Urothelium cell line (cell line): ENCODE measurements at regions not wholly inside any gene's neighbourhood (a gene's known extent, or its start where the extent isn't known, plus 50 kb on each side); places are given as distances from the start of the nearest gene placed in this dataset.

ENCODE experiments used
- DNase-seq: peaks from one replicate; pipeline ENCODE4 v3.0.0; 2011; ENCODE audit warnings: low spot score, mixed read lengths
- FAIRE-seq: peaks from 2 replicates; lab custom pipeline; 2011; peaks lifted over from hg19 to GRCh38; lab: Jason Lieb, UNC

GRCh38 chr13:22211876-22212275 lies 541.0 kb downstream of the FGF9 start:
- no peak for FAIRE-seq
- DNase-seq: no peak

DNA sequence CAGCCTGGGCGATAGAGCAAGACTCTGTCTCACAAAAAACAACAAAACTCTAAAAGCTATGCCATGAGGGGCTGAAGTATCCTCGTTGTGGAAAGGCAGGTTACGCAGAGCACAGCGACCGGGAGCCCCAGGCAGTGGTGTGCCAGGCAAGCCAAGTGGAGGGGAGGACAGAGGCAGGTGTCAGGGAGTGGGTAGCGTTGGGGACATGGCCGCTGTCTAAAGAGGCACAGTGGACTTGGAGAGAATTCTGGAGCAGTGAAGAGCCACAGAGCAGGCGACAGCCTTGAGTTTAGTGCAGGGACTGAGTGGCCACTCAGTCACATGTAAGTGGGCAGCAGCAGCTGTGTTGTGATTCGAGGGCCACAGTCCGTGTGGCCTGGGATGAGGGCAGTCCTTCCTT lies 541.7 kb downstream of the FGF9 start:
- FAIRE-seq: no peak
- no peak for DNase-seq

- FAIRE-seq (no peak), DNase-seq (no peak)
These were observed 543.3 kb downstream of the FGF9 start for GRCh38 chr13:22214184-22214583.

DNA sequence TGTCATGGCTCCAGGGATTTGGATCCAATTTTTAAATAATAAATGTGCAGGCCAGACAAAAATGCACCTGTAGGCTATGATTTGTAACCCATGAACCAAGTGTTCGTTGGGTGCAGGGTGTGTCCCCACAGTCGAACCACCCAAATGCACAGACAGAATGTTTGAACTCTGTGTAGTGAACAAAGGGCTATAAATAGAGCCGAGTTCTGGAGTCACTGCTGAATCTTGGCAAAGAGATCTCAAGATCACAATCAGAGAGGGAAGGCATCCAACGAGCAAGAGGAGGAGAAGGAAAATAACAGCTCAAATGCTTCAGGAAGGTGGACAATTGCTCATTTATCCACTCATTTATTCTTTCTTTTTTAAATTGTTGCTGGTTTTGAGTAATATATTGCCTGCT lies 547.9 kb downstream of the FGF9 start:
- FAIRE-seq (no peak), DNase-seq (no peak)

DNA sequence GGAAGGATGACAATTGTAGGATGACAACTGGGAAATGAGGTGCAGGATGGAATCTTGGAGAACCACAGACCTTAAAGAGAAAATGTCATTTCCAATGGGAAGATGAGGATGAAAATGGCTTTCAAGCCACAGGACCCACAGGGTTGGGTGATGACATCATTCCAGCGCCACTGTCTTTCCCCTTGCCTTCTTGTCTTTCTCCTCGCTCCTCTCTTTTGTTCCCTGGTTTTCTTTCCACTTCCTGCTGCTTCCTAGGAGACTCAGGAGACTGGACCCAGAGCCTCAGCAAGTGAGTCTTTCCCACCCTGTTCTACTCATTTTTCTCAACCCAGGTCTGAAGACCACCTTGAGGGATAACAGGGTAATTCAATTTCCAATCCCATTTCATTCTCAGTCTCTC lies 548.8 kb downstream of the FGF9 start:
- FAIRE-seq (no peak), DNase-seq (no peak)

- no peak for FAIRE-seq
- DNase-seq: no peak
These were observed 549.6 kb downstream of the FGF9 start for GRCh38 chr13:22220151-22221135.

GRCh38 chr13:22223411-22223810 lies 552.5 kb downstream of the FGF9 start:
- no peak for DNase-seq
- no peak for FAIRE-seq

DNA sequence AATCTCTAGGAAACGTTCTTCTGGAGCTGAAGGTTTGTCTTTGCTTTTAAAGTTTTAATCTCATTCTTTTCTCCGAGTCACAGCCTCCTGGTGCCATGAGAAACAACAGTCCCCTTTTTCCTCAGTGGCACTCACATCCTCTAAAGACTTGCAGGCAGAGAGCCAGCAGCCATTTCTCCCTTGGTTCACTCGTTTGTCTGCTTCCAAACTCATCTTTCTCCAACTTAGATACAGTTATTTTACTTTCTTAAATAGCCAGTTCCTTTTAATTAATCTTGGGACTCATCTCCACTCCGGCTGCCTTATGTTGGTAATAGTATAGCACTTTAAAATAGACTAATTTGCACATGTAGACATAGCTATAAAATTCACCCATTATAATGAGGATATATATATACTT lies 555.2 kb downstream of the FGF9 start:
- DNase-seq (no peak), FAIRE-seq (no peak)

DNA sequence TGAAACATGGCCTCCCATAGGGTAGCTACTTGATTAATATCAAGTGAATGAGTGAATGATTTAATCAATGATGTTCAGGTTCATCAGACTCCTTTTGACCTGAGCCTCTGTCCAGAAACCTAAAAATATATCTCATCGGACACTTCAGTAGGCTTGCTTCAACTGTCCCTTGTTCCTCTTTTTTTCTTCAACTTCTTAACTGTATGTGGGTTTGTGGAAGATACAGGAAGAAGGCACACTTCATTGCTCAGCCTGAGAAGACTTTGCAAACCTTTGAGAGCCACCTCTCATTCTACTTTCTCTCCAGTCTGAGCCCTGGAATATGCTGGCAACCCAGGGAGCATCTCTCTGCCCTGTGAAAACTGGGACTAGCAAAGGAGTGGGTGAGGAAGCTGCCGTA lies 557.0 kb downstream of the FGF9 start:
- FAIRE-seq (no peak), DNase-seq (no peak)

- FAIRE-seq (no peak), DNase-seq (no peak)
These were observed 559.0 kb downstream of the FGF9 start for GRCh38 chr13:22229916-22230315.

DNA sequence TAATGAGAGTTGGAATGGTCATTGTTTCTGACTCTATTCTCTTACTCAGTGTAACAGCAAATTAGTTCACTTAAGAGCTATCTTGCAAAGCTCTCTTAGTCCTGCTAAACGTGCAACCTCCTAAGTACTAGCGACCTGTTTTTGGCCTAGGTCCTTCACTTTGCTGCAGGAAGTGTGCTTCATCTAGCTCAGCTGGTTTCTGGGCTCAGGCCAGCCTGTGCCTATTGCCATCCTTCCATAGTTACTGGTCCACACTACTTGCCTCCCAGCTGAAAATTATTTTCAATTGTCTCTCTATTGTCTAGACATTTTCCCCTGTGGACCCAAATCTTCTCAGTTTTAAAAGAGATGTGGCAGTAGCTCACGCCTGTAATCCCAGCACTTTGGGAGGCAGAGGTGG lies 561.3 kb downstream of the FGF9 start:
- DNase-seq (no peak), FAIRE-seq (no peak)

DNA sequence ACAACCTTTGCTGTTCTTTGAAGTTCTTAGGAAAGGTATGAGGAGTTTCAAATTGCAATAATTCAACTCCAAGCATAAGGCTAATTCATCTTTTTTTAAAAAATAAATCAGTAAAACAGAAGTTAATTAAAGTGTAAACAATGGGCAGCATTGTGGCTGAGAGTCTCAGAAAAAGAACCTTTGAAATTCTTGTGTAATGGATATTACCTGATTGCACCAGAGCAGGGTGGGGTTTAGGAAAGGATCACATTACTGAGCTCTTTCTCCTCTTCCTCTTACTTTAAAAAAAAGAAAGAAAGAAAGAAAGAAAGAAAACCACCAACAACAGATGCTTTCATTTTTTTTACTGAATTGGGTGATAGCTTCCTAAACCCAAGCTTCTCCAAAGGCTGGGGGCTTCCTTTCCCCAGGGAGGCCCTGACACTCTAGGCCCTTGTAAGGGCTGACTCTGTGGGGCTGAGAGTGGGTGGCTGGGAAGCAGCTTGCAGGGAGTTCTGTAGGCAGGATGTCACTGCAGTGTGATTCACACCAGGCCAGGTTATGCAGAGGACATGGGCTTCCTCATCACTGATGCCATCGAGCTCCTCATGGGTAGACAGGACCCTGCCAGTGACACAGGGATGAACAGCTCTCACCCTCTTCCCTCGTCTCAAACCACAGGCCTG lies 564.5 kb downstream of the FGF9 start:
- FAIRE-seq (no peak), DNase-seq (peak; percentile 8)

- FAIRE-seq (no peak), DNase-seq (no peak)
These were observed 565.0 kb downstream of the FGF9 start for GRCh38 chr13:22235950-22236290.

DNA sequence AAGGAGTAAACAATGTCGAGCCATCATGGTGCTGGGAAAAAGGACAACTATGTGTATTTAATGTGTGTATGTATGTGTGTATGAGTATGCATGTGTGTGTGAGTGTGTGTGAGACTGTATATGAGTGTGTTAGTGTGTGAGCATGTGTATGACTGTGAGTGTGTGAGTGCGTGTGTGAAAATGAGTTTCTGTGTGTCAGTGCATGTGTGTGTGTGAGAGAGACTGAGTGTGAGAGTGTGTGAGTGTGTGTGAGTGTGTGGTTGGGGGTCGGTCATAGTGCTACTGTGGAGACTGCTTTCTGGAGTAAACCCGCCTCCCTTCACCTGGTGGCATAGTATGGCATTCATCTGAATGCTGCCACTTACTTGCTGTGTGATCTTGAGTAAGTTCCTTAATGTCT lies 567.4 kb downstream of the FGF9 start:
- DNase-seq (no peak), FAIRE-seq (no peak)

- FAIRE-seq (no peak), DNase-seq (no peak)
These were observed 569.8 kb downstream of the FGF9 start for GRCh38 chr13:22240716-22241115.

DNA sequence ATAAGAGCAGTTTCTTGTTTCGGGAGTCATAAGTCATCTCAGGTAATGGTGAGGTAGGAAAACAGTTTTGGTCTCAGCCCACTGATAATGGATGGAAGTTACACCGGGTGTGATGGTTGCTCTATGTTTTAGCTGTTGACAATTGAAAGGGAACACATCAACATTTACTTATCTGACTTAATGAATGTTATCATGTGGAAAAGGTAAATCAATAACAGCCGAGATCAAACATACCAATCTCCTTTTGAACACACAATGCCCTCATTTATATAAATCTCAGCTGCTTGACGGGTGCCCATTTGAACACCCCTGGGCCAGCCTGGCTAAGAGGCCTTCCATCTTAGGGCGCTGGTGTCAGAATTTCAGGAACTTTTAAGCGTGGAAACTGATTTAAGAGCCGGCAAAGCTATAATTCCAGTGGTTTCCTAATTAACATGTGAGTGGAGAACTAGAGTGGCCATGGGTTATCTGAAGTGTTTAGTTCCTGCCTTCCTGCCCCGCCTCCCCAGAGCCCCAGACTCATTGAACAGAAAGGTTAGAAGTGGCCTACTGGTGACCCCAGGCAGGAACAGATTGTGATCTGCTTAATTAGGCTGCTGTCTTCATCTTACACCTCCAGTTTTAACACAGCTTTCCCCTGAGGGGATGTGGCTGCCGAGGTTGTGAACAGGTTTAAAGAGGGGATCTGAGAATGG lies 572.7 kb downstream of the FGF9 start:
- no peak for FAIRE-seq
- no peak for DNase-seq

DNA sequence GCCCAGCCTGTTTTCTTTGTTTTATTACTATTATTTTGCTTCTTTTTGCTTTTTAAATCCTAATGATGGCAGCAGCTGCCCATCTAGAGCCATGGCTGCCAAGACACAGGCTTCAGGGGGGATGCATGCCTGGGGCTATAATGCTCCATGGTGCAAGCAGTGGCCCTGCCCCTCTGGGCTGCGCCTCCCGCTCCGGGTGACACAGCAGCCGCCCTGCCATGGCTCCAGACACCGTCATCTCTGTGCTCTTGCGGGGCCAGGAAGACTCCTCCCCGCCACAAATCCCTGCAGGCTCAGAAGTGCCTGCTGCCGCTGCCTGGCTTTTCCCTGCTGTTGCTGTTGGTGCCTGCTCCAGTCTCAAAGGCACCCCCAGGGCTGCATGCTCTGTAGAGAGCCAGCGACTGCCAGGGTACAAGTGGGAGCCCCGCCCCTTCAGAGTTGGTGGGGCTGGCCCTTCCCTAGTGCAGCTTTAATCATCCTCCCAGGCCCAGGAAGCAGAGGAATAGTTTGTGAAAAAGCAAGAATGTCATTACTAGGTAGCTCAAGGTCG lies 581.5 kb downstream of the FGF9 start:
- FAIRE-seq: no peak
- no peak for DNase-seq

DNA sequence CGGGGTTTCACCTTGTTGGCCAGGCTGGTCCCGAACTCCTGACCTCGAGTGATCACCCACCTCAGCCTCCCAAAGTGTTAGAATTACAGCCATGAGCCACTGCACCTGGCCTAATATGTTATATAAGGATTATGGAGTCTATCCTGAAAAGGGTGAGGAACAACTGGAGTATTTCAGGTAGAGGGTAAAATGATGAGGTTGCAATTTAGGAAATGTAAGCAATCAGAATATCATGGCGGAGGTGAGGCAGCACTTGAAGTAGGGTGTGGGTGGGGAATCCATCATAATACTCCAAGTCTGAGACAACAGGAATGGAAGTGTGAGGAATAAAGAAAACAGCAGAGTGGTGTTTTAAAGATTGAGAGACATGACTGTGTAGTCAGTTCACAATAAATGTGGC lies 582.2 kb downstream of the FGF9 start:
- DNase-seq (no peak), FAIRE-seq (no peak)

- no peak for DNase-seq
- no peak for FAIRE-seq
These were observed 585.3 kb downstream of the FGF9 start for GRCh38 chr13:22256111-22256639.

- DNase-seq (no peak), FAIRE-seq (no peak)
These were observed 591.4 kb downstream of the FGF9 start for GRCh38 chr13:22262001-22262885.
